Vagina (tissue), 2 donors: ENCODE measurements at regions not wholly inside any gene's neighbourhood (a gene's known extent, or its start where the extent isn't known, plus 50 kb on each side); places are given as distances from the start of the nearest gene placed in this dataset.

Experiments used
- DNase-seq, 2 donors: peaks; one replicate each; pipeline ENCODE4 v3.0.0-alpha.2; 2017; ENCODE audit errors: extremely low spot score in 2 of 2
- H3K27ac ChIP-seq: fragments of 200-600 bp; sonication (generic); one replicate; pipeline ENCODE4 v1.5.1; 2019
- H3K27me3 ChIP-seq: fragments of 200-600 bp; sonication (generic); one replicate; pipeline ENCODE4 v1.5.1; 2019
- H3K36me3 ChIP-seq, 2 donors: fragments of 200-600 bp; sonication (generic); one replicate each; pipeline ENCODE4 v1.5.1; 2017 to 2019
- H3K4me1 ChIP-seq: fragments of 200-600 bp; sonication (generic); one replicate; pipeline ENCODE4 v1.5.1; 2019
- H3K4me3 ChIP-seq, 2 donors: fragments of 200-600 bp; sonication (generic); 1 replicate in 1 of 2; 2 replicates in 1 of 2; pipeline ENCODE4 v1.5.1; 2016 to 2019
- H3K9me3 ChIP-seq: fragments of 200-600 bp; sonication (generic); one replicate; pipeline ENCODE4 v1.5.1; 2019
- POLR2A ChIP-seq, 2 donors: fragments of 450-650 bp; IDR thresholded peaks; one replicate each; pipeline ENCODE4 v1.6.1; 2017; ENCODE audit warnings: antibody characterized with exemption in 2 of 2, mild to moderate bottlenecking in 2 of 2, moderate library complexity in 2 of 2
- POLR2AphosphoS5 ChIP-seq, 2 donors: sonication (generic); formaldehyde crosslinking; IDR thresholded peaks; one replicate each; pipeline ENCODE4 v1.9.0; 2017; ENCODE audit warnings: antibody characterized with exemption in 2 of 2, mild to moderate bottlenecking in 2 of 2, low read depth in 1 of 2; ENCODE audit not compliant: insufficient read depth in 1 of 2
- intact Hi-C: fragments of 100-400 bp; cut with DNase I; formaldehyde crosslinking; loops from one replicate; pipeline ENCODE4 v1.15.1; 2023
- TF ChIP-seq, protein P1 (sequence below), 3 experiments: fragments of 450-650 bp in 2 of 3; fragments of 200-600 bp in 1 of 3; sonication (generic) in 1 of 3; IDR thresholded peaks; one replicate each; pipeline ENCODE4 v1.5.1; 2017 to 2019; ENCODE audit warnings: antibody characterized with exemption in 3 of 3, mild to moderate bottlenecking in 2 of 3, moderate library complexity in 2 of 3

DNA sequence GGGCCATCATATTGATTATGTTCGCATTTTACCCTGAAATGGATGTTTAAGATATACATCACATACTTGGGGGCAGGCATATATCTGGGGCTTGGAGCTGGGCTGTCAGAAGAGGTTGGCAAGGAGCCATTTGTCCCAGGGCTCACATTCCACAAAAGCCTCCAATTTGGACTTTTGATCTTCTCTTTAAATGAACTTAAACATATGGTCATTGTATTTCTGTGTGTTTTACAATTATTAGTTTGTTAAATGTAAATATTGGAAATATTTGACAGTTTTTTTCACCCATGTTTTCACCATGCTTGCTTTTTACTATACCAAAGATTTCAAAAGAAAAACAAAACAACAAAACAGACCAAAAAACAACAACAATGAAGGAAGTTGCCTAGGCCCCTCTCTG is 165.8 kb upstream of the MEIS1 start:
- Histone ChIP-seq H3K27ac (no peak overlapping the region), H3K36me3 (no peaks in the 10 kb centered on the region), H3K9me3 (no peaks in the 10 kb centered on the region), H3K4me1 (no peaks in the 10 kb centered on the region), H3K4me3 (no peak overlapping the region), H3K27me3 (no peaks in the 10 kb centered on the region)
- TF ChIP-seq POLR2A (IDR thresholded peaks at IDR 0.05), result no peak
- TF ChIP-seq, protein P1, sequence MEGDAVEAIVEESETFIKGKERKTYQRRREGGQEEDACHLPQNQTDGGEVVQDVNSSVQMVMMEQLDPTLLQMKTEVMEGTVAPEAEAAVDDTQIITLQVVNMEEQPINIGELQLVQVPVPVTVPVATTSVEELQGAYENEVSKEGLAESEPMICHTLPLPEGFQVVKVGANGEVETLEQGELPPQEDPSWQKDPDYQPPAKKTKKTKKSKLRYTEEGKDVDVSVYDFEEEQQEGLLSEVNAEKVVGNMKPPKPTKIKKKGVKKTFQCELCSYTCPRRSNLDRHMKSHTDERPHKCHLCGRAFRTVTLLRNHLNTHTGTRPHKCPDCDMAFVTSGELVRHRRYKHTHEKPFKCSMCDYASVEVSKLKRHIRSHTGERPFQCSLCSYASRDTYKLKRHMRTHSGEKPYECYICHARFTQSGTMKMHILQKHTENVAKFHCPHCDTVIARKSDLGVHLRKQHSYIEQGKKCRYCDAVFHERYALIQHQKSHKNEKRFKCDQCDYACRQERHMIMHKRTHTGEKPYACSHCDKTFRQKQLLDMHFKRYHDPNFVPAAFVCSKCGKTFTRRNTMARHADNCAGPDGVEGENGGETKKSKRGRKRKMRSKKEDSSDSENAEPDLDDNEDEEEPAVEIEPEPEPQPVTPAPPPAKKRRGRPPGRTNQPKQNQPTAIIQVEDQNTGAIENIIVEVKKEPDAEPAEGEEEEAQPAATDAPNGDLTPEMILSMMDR (IDR thresholded peaks at IDR 0.05), result no peak
- no peak for TF ChIP-seq POLR2AphosphoS5 (IDR thresholded peaks at IDR 0.05; ENCODE audit: insufficient read depth in 1 of 2, low read depth in 1 of 2)
- intact Hi-C loops, result no loop called here
- no peak for DNase-seq

DNA sequence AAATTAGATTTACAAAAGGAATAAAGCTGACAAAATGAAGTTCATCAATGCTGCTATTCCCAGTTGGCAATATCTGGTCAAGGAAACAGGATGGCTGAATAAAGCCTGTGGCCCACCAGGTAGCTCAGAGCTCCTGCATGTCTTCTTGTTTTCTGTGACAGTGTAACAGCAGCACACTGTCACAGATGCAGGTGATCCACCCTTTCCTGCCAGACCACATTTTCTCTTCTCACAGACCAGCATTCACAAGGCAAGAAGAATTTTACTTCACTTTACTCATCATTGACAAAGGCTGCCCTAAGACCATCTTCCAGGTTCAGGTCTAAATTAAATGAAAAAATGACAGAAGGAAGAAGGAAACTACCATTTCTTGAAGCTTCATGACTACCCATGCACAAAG is 166.2 kb upstream of the MEIS1 start:
- Histone ChIP-seq H3K36me3 (no peaks in the 10 kb centered on the region), H3K27ac (no peak overlapping the region), H3K4me3 (no peak overlapping the region), H3K4me1 (no peaks in the 10 kb centered on the region), H3K9me3 (no peaks in the 10 kb centered on the region), H3K27me3 (no peaks in the 10 kb centered on the region)
- DNase-seq, result no peak
- intact Hi-C loops, result no loop called here
- TF ChIP-seq, protein P1 (IDR thresholded peaks at IDR 0.05), result no peak
- TF ChIP-seq POLR2AphosphoS5 (IDR thresholded peaks at IDR 0.05; ENCODE audit: insufficient read depth in 1 of 2, low read depth in 1 of 2) (no peak), POLR2A (IDR thresholded peaks at IDR 0.05) (no peak)

DNA sequence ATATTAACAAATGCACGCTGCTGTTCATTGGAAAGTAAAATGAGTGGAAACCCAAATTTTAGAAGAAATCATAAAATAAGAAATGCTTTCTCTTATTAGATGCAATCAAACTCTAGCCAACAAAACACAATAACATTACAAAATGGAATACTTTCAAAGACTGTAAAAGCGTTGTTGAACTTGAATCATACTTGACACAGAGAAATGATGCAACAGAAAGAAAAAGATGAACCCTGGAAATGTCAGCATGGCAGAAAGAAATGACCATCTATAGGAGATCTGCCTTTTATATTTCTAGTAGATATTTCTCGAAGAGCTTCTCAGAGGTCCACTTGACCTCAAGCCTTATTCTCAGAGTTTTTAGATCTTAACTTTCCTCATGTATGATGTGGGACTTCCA is 170.6 kb upstream of the MEIS1 start:
- DNase-seq, result no peak
- Histone ChIP-seq H3K27me3 (no peaks in the 10 kb centered on the region), H3K27ac (no peak overlapping the region), H3K9me3 (no peaks in the 10 kb centered on the region), H3K36me3 (no peaks in the 10 kb centered on the region), H3K4me3 (no peak overlapping the region), H3K4me1 (no peaks in the 10 kb centered on the region)
- intact Hi-C loops, result no loop called here
- TF ChIP-seq POLR2A (IDR thresholded peaks at IDR 0.05) (no peak), POLR2AphosphoS5 (IDR thresholded peaks at IDR 0.05; ENCODE audit: insufficient read depth in 1 of 2, low read depth in 1 of 2) (no peak)
- TF ChIP-seq, protein P1 (IDR thresholded peaks at IDR 0.05), result no peak

DNA sequence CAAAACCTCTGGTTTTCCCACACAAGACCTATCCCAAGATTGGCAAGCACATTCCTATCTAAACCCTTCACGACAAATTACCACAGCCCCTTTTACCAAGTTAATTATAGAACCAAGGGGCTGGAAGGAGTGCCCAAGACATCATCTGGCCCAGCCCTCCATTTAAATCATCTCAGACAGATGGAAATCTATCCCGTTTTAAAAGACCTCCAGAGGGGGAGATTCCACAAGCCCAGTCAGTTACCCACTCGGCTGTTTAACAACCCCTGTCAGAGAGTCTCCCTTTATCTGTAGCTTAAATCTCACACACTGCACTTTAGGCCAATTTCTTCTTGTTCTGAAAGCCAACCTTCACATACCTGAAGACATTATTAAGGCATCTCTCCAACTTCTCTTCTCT is 179.1 kb upstream of the MEIS1 start:
- Histone ChIP-seq H3K27ac (no peak overlapping the region), H3K9me3 (no peaks in the 10 kb centered on the region), H3K27me3 (no peaks in the 10 kb centered on the region), H3K4me3 (no peak overlapping the region), H3K4me1 (no peaks in the 10 kb centered on the region), H3K36me3 (no peaks in the 10 kb centered on the region)
- intact Hi-C loops, result no loop called here
- TF ChIP-seq POLR2A (IDR thresholded peaks at IDR 0.05), result no peak
- TF ChIP-seq, protein P1 (IDR thresholded peaks at IDR 0.05), result no peak
- no peak for TF ChIP-seq POLR2AphosphoS5 (IDR thresholded peaks at IDR 0.05; ENCODE audit: insufficient read depth in 1 of 2, low read depth in 1 of 2)
- DNase-seq, result no peak

DNA sequence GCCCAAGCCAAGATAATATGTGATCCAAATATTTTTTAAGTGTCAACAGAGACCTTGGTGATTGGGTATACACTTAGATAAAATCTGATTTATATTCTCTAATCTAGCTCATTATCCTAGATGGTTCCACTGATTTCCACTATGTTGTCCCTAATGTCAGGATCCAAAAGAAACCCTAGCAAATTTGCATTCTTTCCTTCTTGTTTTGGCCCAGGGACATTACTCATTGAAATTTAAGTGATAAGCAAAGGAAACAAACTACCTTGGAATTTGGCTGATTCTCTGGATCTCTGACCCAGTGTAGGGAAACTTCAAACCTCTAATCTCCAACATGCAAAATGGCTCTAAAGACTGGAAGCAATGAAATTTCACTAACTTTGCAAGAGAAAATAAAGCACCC is 179.8 kb upstream of the MEIS1 start:
- H3K4me3 ChIP-seq, result no peak overlapping the region
- H3K36me3 ChIP-seq, result no peaks in the 10 kb centered on the region
- no peaks in the 10 kb centered on the region for H3K9me3 ChIP-seq
- H3K27ac ChIP-seq, result no peak overlapping the region
- no peaks in the 10 kb centered on the region for H3K4me1 ChIP-seq
- intact Hi-C loops, result no loop called here
- H3K27me3 ChIP-seq, result no peaks in the 10 kb centered on the region
- TF ChIP-seq POLR2A (IDR thresholded peaks at IDR 0.05), result no peak
- TF ChIP-seq POLR2AphosphoS5 (IDR thresholded peaks at IDR 0.05; ENCODE audit: insufficient read depth in 1 of 2, low read depth in 1 of 2), result no peak
- TF ChIP-seq, protein P1 (IDR thresholded peaks at IDR 0.05), result no peak
- no peak for DNase-seq
